ENCODE measurements at regions not wholly inside any gene's neighbourhood (a gene's known extent, or its start where the extent isn't known, plus 50 kb on each side); places are given as distances from the start of the nearest gene placed in this dataset.

- no TSS peak for BruUV-seq (replicated peaks)
- Histone ChIP-seq H3K9me3 (ENCODE audit: insufficient read depth, low read depth) (no peaks in the 10 kb centered on the region), H3F3A (ENCODE audit: insufficient read depth, low read depth) (no peaks in the 10 kb centered on the region), H3K9me2 (ENCODE audit: insufficient read depth) (no peaks in the 10 kb centered on the region), H2AFZ (no peak overlapping the region), H3K27me3 (ENCODE audit: insufficient read depth, low read depth) (no peaks in the 10 kb centered on the region), H4K20me1 (ENCODE audit: insufficient read depth) (no peaks in the 10 kb centered on the region), H3K4me2 (no peak overlapping the region), H3K4me3 (no peak overlapping the region), H3K27ac (no peak overlapping the region), H3K79me2 (ENCODE audit: low read depth) (no peaks in the 10 kb centered on the region), H3K36me3 (ENCODE audit: low read depth) (no peaks in the 10 kb centered on the region), H3K4me1 (replicated peaks; ENCODE audit: insufficient read depth) (no peaks in the 10 kb centered on the region)
- intact Hi-C loops (cut with micrococcal nuclease; ENCODE audit: unreplicated experiment) = no loop called here
- POLR2A ChIA-PET (ENCODE audit: unreplicated experiment) = no interaction called here
- TF ChIP-seq CTCF (conservative IDR thresholded peaks at IDR 0.05) = no peak
- no peak for TF ChIP-seq EZH2 (IDR thresholded peaks at IDR 0.05; ENCODE audit: low read depth)
- DNase-seq = no peak
- CTCF ChIA-PET = no interaction called here
These were observed 1005.8 kb downstream of the GATA3 start for GRCh38 chr10:9060314-9060713.

DNA sequence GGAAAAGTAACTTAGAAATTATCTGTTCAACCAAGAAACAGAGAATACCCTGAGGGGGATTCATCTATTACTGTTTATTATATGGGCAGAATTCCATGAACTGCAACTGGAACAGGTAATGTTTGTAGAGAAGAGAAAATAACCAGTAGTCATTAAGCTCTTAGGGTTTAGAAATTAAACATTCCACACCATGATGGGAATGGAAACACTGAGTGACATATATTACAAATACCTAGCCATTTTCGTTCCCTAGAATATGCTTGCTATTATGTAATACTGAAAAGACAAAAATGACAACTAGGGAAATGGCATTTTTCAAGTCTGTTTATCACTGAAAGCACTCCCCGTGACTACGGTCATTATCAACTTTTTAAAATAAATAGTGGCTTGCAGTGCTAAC, 1007.4 kb downstream of the GATA3 start:
- no peak for DNase-seq
- TF ChIP-seq CTCF (conservative IDR thresholded peaks at IDR 0.05) (no peak), EZH2 (IDR thresholded peaks at IDR 0.05; ENCODE audit: low read depth) (no peak)

DNA sequence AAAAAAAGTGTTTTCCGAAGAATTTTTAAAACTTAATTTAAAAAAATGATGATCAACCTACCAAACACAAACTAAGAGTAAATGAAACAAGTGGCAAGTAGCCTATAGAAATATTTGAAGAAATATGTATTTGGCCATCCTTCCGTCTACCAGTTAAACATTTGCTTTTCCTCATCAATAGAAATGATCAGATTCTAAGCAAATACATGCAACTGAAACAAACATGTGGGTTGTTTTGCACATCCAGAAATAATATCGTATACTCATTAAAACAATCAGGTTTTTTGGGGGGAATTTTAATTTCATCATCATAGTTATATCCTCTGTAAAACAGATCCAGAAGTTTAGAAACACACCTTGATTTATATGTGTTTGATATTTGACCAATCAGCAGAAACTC, 1011.7 kb downstream of the GATA3 start:
- Histone ChIP-seq H3K27me3 (ENCODE audit: insufficient read depth, low read depth) (no peaks in the 10 kb centered on the region), H3K9me2 (ENCODE audit: insufficient read depth) (no peaks in the 10 kb centered on the region), H3K27ac (no peak overlapping the region), H2AFZ (no peak overlapping the region), H3K4me2 (no peak overlapping the region), H4K20me1 (ENCODE audit: insufficient read depth) (no peaks in the 10 kb centered on the region), H3F3A (ENCODE audit: insufficient read depth, low read depth) (no peaks in the 10 kb centered on the region), H3K36me3 (ENCODE audit: low read depth) (no peaks in the 10 kb centered on the region), H3K4me1 (replicated peaks; ENCODE audit: insufficient read depth) (no peaks in the 10 kb centered on the region), H3K4me3 (no peak overlapping the region), H3K79me2 (ENCODE audit: low read depth) (no peaks in the 10 kb centered on the region), H3K9me3 (ENCODE audit: insufficient read depth, low read depth) (no peaks in the 10 kb centered on the region)
- ChIA-PET POLR2A (ENCODE audit: unreplicated experiment) (no interaction called here), CTCF (no interaction called here)
- TF ChIP-seq EZH2 (IDR thresholded peaks at IDR 0.05; ENCODE audit: low read depth) = no peak
- intact Hi-C loops (cut with micrococcal nuclease; ENCODE audit: unreplicated experiment) = no loop called here
- DNase-seq = no peak
- no TSS peak for BruUV-seq (replicated peaks)

More for the DNA sequence above, 1007.4 kb downstream of the GATA3 start:
- Histone ChIP-seq H3K4me2 (no peak overlapping the region), H3K36me3 (ENCODE audit: low read depth) (no peaks in the 10 kb centered on the region), H2AFZ (no peak overlapping the region), H4K20me1 (ENCODE audit: insufficient read depth) (no peaks in the 10 kb centered on the region), H3F3A (ENCODE audit: insufficient read depth, low read depth) (no peaks in the 10 kb centered on the region), H3K4me1 (replicated peaks; ENCODE audit: insufficient read depth) (no peaks in the 10 kb centered on the region), H3K79me2 (ENCODE audit: low read depth) (no peaks in the 10 kb centered on the region), H3K9me2 (ENCODE audit: insufficient read depth) (no peaks in the 10 kb centered on the region), H3K27me3 (ENCODE audit: insufficient read depth, low read depth) (no peaks in the 10 kb centered on the region), H3K27ac (no peak overlapping the region), H3K4me3 (no peak overlapping the region), H3K9me3 (ENCODE audit: insufficient read depth, low read depth) (no peaks in the 10 kb centered on the region)
- ChIA-PET CTCF (no interaction called here), POLR2A (ENCODE audit: unreplicated experiment) (no interaction called here)
- intact Hi-C loops (cut with micrococcal nuclease; ENCODE audit: unreplicated experiment) = no loop called here
- no TSS peak for BruUV-seq (replicated peaks)

- H3K27me3 ChIP-seq (ENCODE audit: insufficient read depth, low read depth) = no peaks in the 10 kb centered on the region
These were observed 1013.5 kb downstream of the GATA3 start for GRCh38 chr10:9068003-9068402.

More at GRCh38 chr10:9068003-9068402, 1013.5 kb downstream of the GATA3 start:
- H4K20me1 ChIP-seq (ENCODE audit: insufficient read depth) = no peaks in the 10 kb centered on the region
- TF ChIP-seq CTCF (conservative IDR thresholded peaks at IDR 0.05) = no peak
- no peak for TF ChIP-seq EZH2 (IDR thresholded peaks at IDR 0.05; ENCODE audit: low read depth)
- intact Hi-C loops (cut with micrococcal nuclease; ENCODE audit: unreplicated experiment) = no loop called here
- CTCF ChIA-PET = no interaction called here
- no peak overlapping the region for H3K4me2 ChIP-seq
- no peaks in the 10 kb centered on the region for H3K36me3 ChIP-seq (ENCODE audit: low read depth)
- BruUV-seq (replicated peaks) = no TSS peak
- no peak overlapping the region for H3K4me3 ChIP-seq
- DNase-seq = no peak
- no peaks in the 10 kb centered on the region for H3K9me2 ChIP-seq (ENCODE audit: insufficient read depth)
- H3K79me2 ChIP-seq (ENCODE audit: low read depth) = no peaks in the 10 kb centered on the region
- H3K4me1 ChIP-seq (replicated peaks; ENCODE audit: insufficient read depth) = no peaks in the 10 kb centered on the region
- H2AFZ ChIP-seq = no peak overlapping the region
- H3F3A ChIP-seq (ENCODE audit: insufficient read depth, low read depth) = no peaks in the 10 kb centered on the region
- no peaks in the 10 kb centered on the region for H3K9me3 ChIP-seq (ENCODE audit: insufficient read depth, low read depth)
- H3K27ac ChIP-seq = no peak overlapping the region
- POLR2A ChIA-PET (ENCODE audit: unreplicated experiment) = no interaction called here
